DND-41 (cell line): ENCODE measurements at regions not wholly inside any gene's neighbourhood (a gene's known extent, or its start where the extent isn't known, plus 50 kb on each side); places are given as distances from the start of the nearest gene placed in this dataset.

Experiments
- ATAC-seq: fragments of 200-7000 bp; cut with Tn5 transposase; 3 replicates; pipeline ENCODE4 v1.9.1; 2021; ENCODE audit warnings: low read depth; ENCODE audit not compliant: insufficient read depth
- DNase-seq: peaks from one replicate; pipeline ENCODE4 v3.0.0-alpha.2; 2020
- H2AFZ ChIP-seq: 2 replicates; pipeline ENCODE4 v1.6.0; 2012; ENCODE audit warnings: low read depth, low read length
- H3K27ac ChIP-seq: 2 replicates; pipeline ENCODE4 v1.5.1; 2012; ENCODE audit warnings: low read length, inconsistent platforms
- H3K27me3 ChIP-seq: fragments of 200-600 bp; sonication (generic); 2 replicates; pipeline ENCODE4 v1.6.0; 2012; ENCODE audit warnings: low read length, mild to moderate bottlenecking, inconsistent platforms; ENCODE audit not compliant: insufficient read depth, poor library complexity
- H3K36me3 ChIP-seq: 2 replicates; pipeline ENCODE4 v1.5.1; 2012; ENCODE audit warnings: low read length, inconsistent platforms; ENCODE audit not compliant: insufficient read depth
- H3K4me1 ChIP-seq: 2 replicates; pipeline ENCODE4 v1.5.1; 2012; ENCODE audit warnings: mild to moderate bottlenecking, low read length; ENCODE audit not compliant: insufficient read depth
- H3K4me2 ChIP-seq: 2 replicates; pipeline ENCODE4 v1.6.0; 2012; ENCODE audit warnings: mild to moderate bottlenecking, moderate library complexity, low read length, inconsistent platforms; ENCODE audit not compliant: insufficient read depth
- H3K4me3 ChIP-seq, 2 experiments: fragments of 200-600 bp in 1 of 2; shearing (Covaris generic) in 1 of 2; 2 replicates each; pipeline ENCODE4 v1.5.1; 2012 to 2016; ENCODE audit warnings: inconsistent platforms in 2 of 2, low read length in 2 of 2, mild to moderate bottlenecking in 2 of 2, low read depth in 1 of 2, moderate library complexity in 1 of 2
- H3K79me2 ChIP-seq: 2 replicates; pipeline ENCODE4 v1.6.0; 2012; ENCODE audit warnings: low read length, inconsistent platforms; ENCODE audit not compliant: insufficient read depth
- H3K9ac ChIP-seq: 2 replicates; pipeline ENCODE4 v1.6.0; 2012; ENCODE audit warnings: low read depth, mild to moderate bottlenecking, inconsistent platforms, low read length, moderate library complexity
- H3K9me3 ChIP-seq: 2 replicates; pipeline ENCODE4 v1.5.1; 2012; ENCODE audit warnings: low read length, moderate library complexity, mild to moderate bottlenecking, inconsistent platforms; ENCODE audit not compliant: insufficient read depth, severe bottlenecking
- H4K20me1 ChIP-seq: 2 replicates; pipeline ENCODE4 v1.6.0; 2012; ENCODE audit warnings: low read length; ENCODE audit not compliant: insufficient read depth
- EZH2 ChIP-seq: IDR thresholded peaks from 3 replicates; pipeline ENCODE4 v1.6.1; 2012; ENCODE audit warnings: borderline replicate concordance, low read depth, mild to moderate bottlenecking, moderate library complexity, low read length, inconsistent platforms; ENCODE audit not compliant: severe bottlenecking
- TF ChIP-seq, protein P1 (sequence below): IDR thresholded peaks from 2 replicates; pipeline ENCODE4 v1.5.1; 2012; ENCODE audit warnings: borderline replicate concordance, low read length, moderate library complexity, mild to moderate bottlenecking; ENCODE audit not compliant: poor library complexity, severe bottlenecking; ENCODE audit errors: extremely low read depth

DNA sequence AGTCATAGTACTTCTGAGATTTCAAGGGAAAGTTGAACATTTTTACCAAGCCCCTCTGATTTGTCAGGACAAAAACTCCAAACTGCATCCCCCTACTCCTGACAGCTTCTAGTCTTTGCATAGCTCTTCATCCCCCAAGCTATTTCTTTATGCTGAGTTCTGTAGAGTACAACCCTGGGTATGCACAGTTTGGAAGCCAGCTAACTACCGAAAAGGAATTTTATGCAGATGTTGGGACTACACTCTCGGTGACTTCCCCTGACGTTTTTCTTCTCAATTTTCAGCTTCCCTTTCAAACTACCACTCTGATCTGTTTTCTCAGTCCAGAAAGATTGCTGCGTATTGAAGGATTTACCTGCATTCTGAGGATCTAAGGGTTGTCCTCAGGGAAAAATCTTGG is 1060.2 kb upstream of the ACVR2A start:
- ATAC-seq (no peak), DNase-seq (no peak)
- H3K4me2 ChIP-seq = no peak overlapping the region

DNA sequence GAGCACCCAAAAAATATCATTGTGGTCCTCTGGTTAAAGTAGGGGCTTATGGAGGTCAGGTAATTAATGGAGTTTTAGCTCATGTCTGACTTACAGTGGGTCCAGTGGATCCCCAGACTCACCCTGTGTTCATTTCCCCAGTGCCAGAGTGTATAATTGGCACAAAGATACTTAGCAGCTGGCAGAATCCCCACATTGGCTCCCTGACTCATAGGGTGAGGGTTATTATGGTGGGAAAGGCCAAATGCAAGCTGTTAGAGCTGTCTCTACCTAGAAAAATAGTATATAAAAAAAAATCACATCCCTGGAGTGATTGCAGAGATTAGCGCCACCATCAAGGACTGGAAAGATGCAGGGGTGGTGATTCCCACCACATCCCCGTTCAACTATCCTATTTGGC is 1067.6 kb upstream of the ACVR2A start:
- no peaks in the 10 kb centered on the region for H3K27me3 ChIP-seq
- no peak overlapping the region for H2AFZ ChIP-seq
- TF ChIP-seq EZH2 = no peak
- TF ChIP-seq, protein P1, sequence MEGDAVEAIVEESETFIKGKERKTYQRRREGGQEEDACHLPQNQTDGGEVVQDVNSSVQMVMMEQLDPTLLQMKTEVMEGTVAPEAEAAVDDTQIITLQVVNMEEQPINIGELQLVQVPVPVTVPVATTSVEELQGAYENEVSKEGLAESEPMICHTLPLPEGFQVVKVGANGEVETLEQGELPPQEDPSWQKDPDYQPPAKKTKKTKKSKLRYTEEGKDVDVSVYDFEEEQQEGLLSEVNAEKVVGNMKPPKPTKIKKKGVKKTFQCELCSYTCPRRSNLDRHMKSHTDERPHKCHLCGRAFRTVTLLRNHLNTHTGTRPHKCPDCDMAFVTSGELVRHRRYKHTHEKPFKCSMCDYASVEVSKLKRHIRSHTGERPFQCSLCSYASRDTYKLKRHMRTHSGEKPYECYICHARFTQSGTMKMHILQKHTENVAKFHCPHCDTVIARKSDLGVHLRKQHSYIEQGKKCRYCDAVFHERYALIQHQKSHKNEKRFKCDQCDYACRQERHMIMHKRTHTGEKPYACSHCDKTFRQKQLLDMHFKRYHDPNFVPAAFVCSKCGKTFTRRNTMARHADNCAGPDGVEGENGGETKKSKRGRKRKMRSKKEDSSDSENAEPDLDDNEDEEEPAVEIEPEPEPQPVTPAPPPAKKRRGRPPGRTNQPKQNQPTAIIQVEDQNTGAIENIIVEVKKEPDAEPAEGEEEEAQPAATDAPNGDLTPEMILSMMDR = no peak
- H3K27ac ChIP-seq = no peak overlapping the region
- H4K20me1 ChIP-seq = no peaks in the 10 kb centered on the region
- H3K9ac ChIP-seq = no peak overlapping the region
- H3K4me2 ChIP-seq = no peak overlapping the region
- no peaks in the 10 kb centered on the region for H3K9me3 ChIP-seq
- no peak for ATAC-seq
- DNase-seq = no peak
- H3K36me3 ChIP-seq = no peaks in the 10 kb centered on the region
- no peaks in the 10 kb centered on the region for H3K4me1 ChIP-seq
- H3K79me2 ChIP-seq = no peaks in the 10 kb centered on the region
- no peak overlapping the region for H3K4me3 ChIP-seq

More for the DNA sequence above, 1060.2 kb upstream of the ACVR2A start:
- no peaks in the 10 kb centered on the region for H3K79me2 ChIP-seq
- no peaks in the 10 kb centered on the region for H3K27me3 ChIP-seq
- H3K36me3 ChIP-seq = no peaks in the 10 kb centered on the region
- H3K4me1 ChIP-seq = no peaks in the 10 kb centered on the region
- H3K9ac ChIP-seq = no peak overlapping the region
- H2AFZ ChIP-seq = no peak overlapping the region
- no peaks in the 10 kb centered on the region for H4K20me1 ChIP-seq
- H3K27ac ChIP-seq = no peak overlapping the region
- H3K4me3 ChIP-seq = no peak overlapping the region
- H3K9me3 ChIP-seq = no peaks in the 10 kb centered on the region
- TF ChIP-seq EZH2 = no peak
- TF ChIP-seq, protein P1 = no peak

DNA sequence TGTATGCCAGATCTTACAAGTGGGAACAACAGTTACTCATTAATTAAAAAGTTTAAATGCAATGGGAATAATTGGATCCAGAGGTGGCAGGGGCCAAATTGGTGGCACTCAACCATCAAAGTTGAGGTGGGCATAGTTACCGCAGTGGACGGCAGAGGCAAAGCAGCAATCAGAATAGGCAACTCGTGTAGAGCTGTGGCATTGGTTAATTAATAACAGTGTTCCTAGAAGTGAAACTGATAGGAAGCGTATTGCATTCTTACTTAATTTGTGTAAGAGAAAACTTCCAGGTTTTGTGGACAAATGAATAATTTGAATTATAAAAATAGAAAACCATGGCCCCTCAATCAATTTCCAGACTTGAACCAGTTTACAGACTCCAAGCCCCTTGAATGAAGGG is 1068.2 kb upstream of the ACVR2A start:
- Histone ChIP-seq H4K20me1 (no peaks in the 10 kb centered on the region), H2AFZ (no peak overlapping the region), H3K36me3 (no peaks in the 10 kb centered on the region), H3K9ac (no peak overlapping the region), H3K27ac (no peak overlapping the region), H3K4me2 (no peak overlapping the region), H3K9me3 (no peaks in the 10 kb centered on the region), H3K4me1 (no peaks in the 10 kb centered on the region), H3K79me2 (no peaks in the 10 kb centered on the region), H3K4me3 (no peak overlapping the region), H3K27me3 (no peaks in the 10 kb centered on the region)
- no peak for ATAC-seq
- no peak for TF ChIP-seq EZH2
- TF ChIP-seq, protein P1 = no peak
- no peak for DNase-seq

DNA sequence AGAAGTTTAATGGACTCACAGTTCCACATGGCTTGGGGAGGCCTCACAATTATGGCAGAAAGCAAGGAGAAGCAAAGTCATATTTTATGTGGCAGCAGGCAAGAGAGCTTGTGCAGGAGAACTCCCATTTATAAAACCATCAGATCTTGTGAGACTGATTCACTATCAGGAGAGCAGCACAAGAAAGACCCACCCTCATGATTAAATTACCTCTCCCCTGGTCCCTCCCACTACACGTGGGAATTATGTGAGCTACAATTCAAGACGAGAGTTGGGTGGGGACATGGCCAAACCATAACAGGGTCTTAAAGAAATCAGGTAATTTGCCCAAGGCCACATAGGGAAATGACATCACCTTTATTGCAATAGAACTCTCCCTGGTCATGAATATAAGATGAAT is 1073.3 kb upstream of the ACVR2A start:
- no peak for ATAC-seq
- no peak overlapping the region for H3K27ac ChIP-seq

More for the DNA sequence above, 1073.3 kb upstream of the ACVR2A start:
- Histone ChIP-seq H2AFZ (no peak overlapping the region), H3K9ac (no peak overlapping the region), H3K4me3 (no peak overlapping the region), H3K4me2 (no peak overlapping the region), H3K27me3 (no peaks in the 10 kb centered on the region), H3K79me2 (no peaks in the 10 kb centered on the region), H3K4me1 (no peaks in the 10 kb centered on the region), H3K9me3 (no peaks in the 10 kb centered on the region), H3K36me3 (no peaks in the 10 kb centered on the region), H4K20me1 (no peaks in the 10 kb centered on the region)
- no peak for DNase-seq
- no peak for TF ChIP-seq EZH2
- TF ChIP-seq, protein P1 = no peak
